GM23338 (cell line): ENCODE measurements at regions not wholly inside any gene's neighbourhood (a gene's known extent, or its start where the extent isn't known, plus 50 kb on each side); places are given as distances from the start of the nearest gene placed in this dataset.

Experiments used
- ATAC-seq: fragments of 200-7000 bp; cut with Tn5 transposase; 3 replicates; pipeline ENCODE4 v1.9.1; 2020
- DNase-seq: peaks from one replicate; pipeline ENCODE4 v3.0.0-alpha.2; 2015; ENCODE audit warnings: low spot score
- H2AFZ ChIP-seq: fragments of 200-600 bp; sonication (generic); 2 replicates; pipeline ENCODE4 v1.8.0; 2016; ENCODE audit warnings: antibody characterized with exemption, mild to moderate bottlenecking, moderate library complexity
- H3F3A ChIP-seq: fragments of 200-600 bp; sonication (generic); replicated peaks from 2 replicates; pipeline ENCODE4 v1.8.0; 2017; ENCODE audit warnings: antibody characterized with exemption, mixed run types, low read depth
- H3K27ac ChIP-seq: fragments of 200-600 bp; sonication (generic); 2 replicates; pipeline ENCODE4 v1.6.1; 2016; ENCODE audit warnings: low read depth
- H3K27me3 ChIP-seq: fragments of 200-600 bp; sonication (generic); 2 replicates; pipeline ENCODE4 v1.8.0; 2016; ENCODE audit warnings: mild to moderate bottlenecking, mixed run types, moderate library complexity; ENCODE audit not compliant: insufficient read depth
- H3K36me3 ChIP-seq: fragments of 200-600 bp; sonication (generic); 2 replicates; pipeline ENCODE4 v1.8.0; 2016; ENCODE audit warnings: mild to moderate bottlenecking; ENCODE audit not compliant: insufficient read depth
- H3K4me1 ChIP-seq: fragments of 200-600 bp; sonication (generic); 2 replicates; pipeline ENCODE4 v1.8.0; 2016; ENCODE audit warnings: mild to moderate bottlenecking, moderate library complexity; ENCODE audit not compliant: insufficient read depth
- H3K4me2 ChIP-seq: fragments of 200-600 bp; sonication (generic); 2 replicates; pipeline ENCODE4 v1.7.1; 2017; ENCODE audit warnings: mixed run types
- H3K4me3 ChIP-seq: fragments of 200-600 bp; sonication (generic); 2 replicates; pipeline ENCODE4 v1.6.1; 2016; ENCODE audit warnings: mixed run types
- H3K79me2 ChIP-seq: fragments of 200-600 bp; sonication (generic); replicated peaks from 2 replicates; pipeline ENCODE4 v1.8.0; 2017; ENCODE audit warnings: mild to moderate bottlenecking; ENCODE audit not compliant: insufficient read depth
- H3K9me2 ChIP-seq: fragments of 200-600 bp; sonication (generic); 2 replicates; pipeline ENCODE4 v1.8.0; 2017; ENCODE audit not compliant: insufficient read depth
- H4K20me1 ChIP-seq: fragments of 200-600 bp; sonication (generic); replicated peaks from 2 replicates; pipeline ENCODE4 v1.8.0; 2017; ENCODE audit warnings: mild to moderate bottlenecking; ENCODE audit not compliant: insufficient read depth
- H3K27ac Mint-ChIP-seq: 2 replicates; pipeline ENCODE4 v1.8.0; 2020; ENCODE audit warnings: inconsistent platforms, mild to moderate bottlenecking, moderate library complexity, mixed read lengths
- H3K27me3 Mint-ChIP-seq: 3 replicates; pipeline ENCODE4 v1.8.0; 2022; ENCODE audit warnings: low read depth, mild to moderate bottlenecking, moderate library complexity, mixed read lengths, inconsistent platforms; ENCODE audit not compliant: insufficient read depth, poor library complexity
- H3K36me3 Mint-ChIP-seq: 3 replicates; pipeline ENCODE4 v1.8.0; 2021; ENCODE audit warnings: low read depth, mild to moderate bottlenecking, inconsistent platforms, moderate library complexity, mixed read lengths
- H3K4me1 Mint-ChIP-seq: 3 replicates; pipeline ENCODE4 v1.8.0; 2020; ENCODE audit warnings: mild to moderate bottlenecking, inconsistent platforms, mixed read lengths
- H3K4me3 Mint-ChIP-seq: 3 replicates; pipeline ENCODE4 v1.8.0; 2021; ENCODE audit warnings: moderate library complexity, mild to moderate bottlenecking, inconsistent platforms, mixed read lengths
- H3K9me3 Mint-ChIP-seq: 3 replicates; pipeline ENCODE4 v1.8.0; 2020; ENCODE audit warnings: moderate library complexity, mild to moderate bottlenecking, inconsistent platforms, mixed read lengths
- CREB1 ChIP-seq: fragments of 250-450 bp; sonication (Bioruptor Pico); IDR thresholded peaks from 2 replicates; pipeline ENCODE4 v1.5.0; 2020; ENCODE audit warnings: low read depth, mild to moderate bottlenecking, moderate library complexity
- CTCF ChIP-seq, 2 experiments: fragments of 200-600 bp in 1 of 2; sonication (generic) in 1 of 2; conservative IDR thresholded peaks; 2 replicates each; pipeline versions ENCODE4 v1.5.1 to v1.6.1; 2016 to 2017; ENCODE audit warnings: antibody characterized with exemption in 2 of 2, low read depth in 2 of 2, mild to moderate bottlenecking in 2 of 2, moderate library complexity in 1 of 2
- ETS1 ChIP-seq: IDR thresholded peaks from 2 replicates; pipeline ENCODE4 v1.6.1; 2016; ENCODE audit warnings: antibody characterized with exemption
- EZH2 ChIP-seq: fragments of 200-600 bp; sonication (generic); IDR thresholded peaks from one replicate; pipeline ENCODE4 v1.8.0; 2017; ENCODE audit warnings: antibody characterized with exemption, mild to moderate bottlenecking, low read depth; ENCODE audit not compliant: unreplicated experiment
- EZH2phosphoT487 ChIP-seq: fragments of 200-600 bp; sonication (generic); IDR thresholded peaks from one replicate; pipeline ENCODE4 v1.8.1; 2018; ENCODE audit warnings: antibody characterized with exemption; ENCODE audit not compliant: unreplicated experiment
- JUNB ChIP-seq: IDR thresholded peaks from one replicate; pipeline ENCODE4 v1.6.1; 2016; ENCODE audit warnings: antibody characterized with exemption; ENCODE audit not compliant: unreplicated experiment
- NANOG ChIP-seq: IDR thresholded peaks from 2 replicates; pipeline ENCODE4 v1.6.1; 2016; ENCODE audit warnings: antibody characterized with exemption, borderline replicate concordance
- POLR2AphosphoS5 ChIP-seq: IDR thresholded peaks from 2 replicates; pipeline ENCODE4 v1.6.1; 2016; ENCODE audit warnings: antibody characterized with exemption, low read depth
- REST ChIP-seq: IDR thresholded peaks from one replicate; pipeline ENCODE4 v1.6.1; 2018; ENCODE audit warnings: antibody characterized with exemption; ENCODE audit not compliant: unreplicated experiment
- STAT1 ChIP-seq: IDR thresholded peaks from one replicate; pipeline ENCODE4 v1.6.1; 2016; ENCODE audit warnings: antibody characterized with exemption; ENCODE audit not compliant: unreplicated experiment
- ZNF114 ChIP-seq: fragments of 250-450 bp; sonication (Bioruptor Pico); IDR thresholded peaks from 2 replicates; pipeline ENCODE4 v1.5.0; 2020; ENCODE audit warnings: mild to moderate bottlenecking, moderate library complexity
- ZNF331 ChIP-seq: fragments of 250-450 bp; sonication (Bioruptor Pico); IDR thresholded peaks from 2 replicates; pipeline ENCODE4 v1.5.0; 2020; ENCODE audit warnings: low read depth, mild to moderate bottlenecking, moderate library complexity
- ZNF462 ChIP-seq: fragments of 250-450 bp; sonication (Bioruptor Pico); IDR thresholded peaks from 2 replicates; pipeline ENCODE4 v1.5.0; 2020; ENCODE audit warnings: mild to moderate bottlenecking, moderate library complexity

GRCh38 chr4:163941221-163941905, 446.9 kb downstream of the TMA16 start:
- no peak overlapping the region for H3K4me3 Mint-ChIP-seq
- Histone ChIP-seq H2AFZ (no peak overlapping the region), H3K4me2 (no peak overlapping the region), H4K20me1 (no peaks in the 10 kb centered on the region), H3K36me3 (no peaks in the 10 kb centered on the region), H3K4me1 (no peaks in the 10 kb centered on the region), H3K27me3 (no peaks in the 10 kb centered on the region), H3K27ac (no peak overlapping the region), H3K4me3 (no peak overlapping the region), H3K9me2 (no peaks in the 10 kb centered on the region), H3F3A (no peaks in the 10 kb centered on the region), H3K79me2 (no peaks in the 10 kb centered on the region)
- H3K4me1 Mint-ChIP-seq = peaks cover 8% of the 10 kb centered on the region; the same call in 2 of the 3 replicates
- TF ChIP-seq EZH2phosphoT487 (no peak), POLR2AphosphoS5 (no peak), CTCF (conservative IDR thresholded peaks at IDR 0.05; ENCODE audit: low read depth in 2 of 2) (no peak), STAT1 (no peak), CREB1 (CRISPR knock-in tag) (no peak), NANOG (no peak), ZNF462 (CRISPR knock-in tag) (no peak), ETS1 (no peak), ZNF331 (no peak), EZH2 (no peak), JUNB (no peak), ZNF114 (CRISPR knock-in tag) (no peak), REST (no peak)
- ATAC-seq (no peak), DNase-seq (no peak)
- no peaks in the 10 kb centered on the region for H3K27me3 Mint-ChIP-seq
- H3K36me3 Mint-ChIP-seq = no peaks in the 10 kb centered on the region
- no peak overlapping the region for H3K27ac Mint-ChIP-seq
- H3K9me3 Mint-ChIP-seq = no peaks in the 10 kb centered on the region
